Astrocyte (in vitro differentiated cells and primary cell): ENCODE measurements at regions not wholly inside any gene's neighbourhood (a gene's known extent, or its start where the extent isn't known, plus 50 kb on each side); places are given as distances from the start of the nearest gene placed in this dataset.

ENCODE experiments used
- DNase-seq: peaks from one replicate; pipeline ENCODE4 v3.0.0-alpha.2; 2010; ENCODE audit warnings: low read depth
- FAIRE-seq: peaks from 2 replicates; lab custom pipeline; 2011; peaks lifted over from hg19 to GRCh38; lab: Jason Lieb, UNC
- H2AFZ ChIP-seq: 2 replicates; pipeline ENCODE4 v1.6.0; 2012; ENCODE audit warnings: low read depth, low read length, inconsistent platforms
- H3K27ac ChIP-seq: 2 replicates; pipeline ENCODE4 v1.5.1; 2011; ENCODE audit warnings: low read depth, low read length, inconsistent platforms
- H3K27me3 ChIP-seq: 2 replicates; pipeline ENCODE4 v1.6.0; 2011; ENCODE audit warnings: low read length, inconsistent platforms; ENCODE audit not compliant: insufficient read depth
- H3K36me3 ChIP-seq: 2 replicates; pipeline ENCODE4 v1.5.1; 2011; ENCODE audit warnings: low read length, inconsistent platforms; ENCODE audit not compliant: insufficient read depth
- H3K4me1 ChIP-seq: 2 replicates; pipeline ENCODE4 v1.5.1; 2011; ENCODE audit warnings: low read length, inconsistent platforms; ENCODE audit not compliant: insufficient read depth
- H3K4me2 ChIP-seq: 2 replicates; pipeline ENCODE4 v1.6.0; 2012; ENCODE audit warnings: low read length, inconsistent platforms
- H3K4me3 ChIP-seq: 2 replicates; pipeline ENCODE4 v1.5.1; 2011; ENCODE audit warnings: low read depth, mild to moderate bottlenecking, low read length, inconsistent platforms; ENCODE audit not compliant: insufficient read depth
- H3K79me2 ChIP-seq: 2 replicates; pipeline ENCODE4 v1.6.0; 2012; ENCODE audit warnings: mild to moderate bottlenecking, low read length, inconsistent platforms; ENCODE audit not compliant: insufficient read depth
- H3K9ac ChIP-seq: 2 replicates; pipeline ENCODE4 v1.6.0; 2012; ENCODE audit warnings: mild to moderate bottlenecking, low read length, inconsistent platforms
- H3K9me3 ChIP-seq: 2 replicates; pipeline ENCODE4 v1.5.1; 2012; ENCODE audit warnings: low read depth, mild to moderate bottlenecking, low read length, inconsistent platforms; ENCODE audit not compliant: insufficient read depth
- H4K20me1 ChIP-seq: 2 replicates; pipeline ENCODE4 v1.6.0; 2012; ENCODE audit warnings: low read length, inconsistent platforms; ENCODE audit not compliant: insufficient read depth
- H3K27ac Mint-ChIP-seq: one replicate; pipeline ENCODE4 v1.8.0; 2021; ENCODE audit warnings: mild to moderate bottlenecking, mixed read lengths; ENCODE audit not compliant: unreplicated experiment
- H3K27me3 Mint-ChIP-seq: one replicate; pipeline ENCODE4 v1.8.0; 2021; ENCODE audit warnings: low read depth, mixed read lengths; ENCODE audit not compliant: unreplicated experiment
- H3K36me3 Mint-ChIP-seq: one replicate; pipeline ENCODE4 v1.8.0; 2021; ENCODE audit warnings: low read depth, mixed read lengths; ENCODE audit not compliant: unreplicated experiment
- H3K4me1 Mint-ChIP-seq: one replicate; pipeline ENCODE4 v1.8.0; 2021; ENCODE audit warnings: low read depth, mixed read lengths; ENCODE audit not compliant: unreplicated experiment
- H3K4me3 Mint-ChIP-seq: one replicate; pipeline ENCODE4 v1.8.0; 2021; ENCODE audit warnings: mild to moderate bottlenecking, moderate library complexity, mixed read lengths; ENCODE audit not compliant: unreplicated experiment
- H3K9me3 Mint-ChIP-seq: one replicate; pipeline ENCODE4 v1.8.0; 2021; ENCODE audit warnings: mild to moderate bottlenecking, mixed read lengths; ENCODE audit not compliant: unreplicated experiment
- CTCF ChIP-seq: IDR thresholded peaks from 2 replicates; pipeline ENCODE4 v1.5.1; 2011; ENCODE audit warnings: low read depth, mild to moderate bottlenecking, inconsistent platforms, low read length, moderate library complexity; ENCODE audit not compliant: insufficient read depth
- EZH2 ChIP-seq: IDR thresholded peaks from 2 replicates; pipeline ENCODE4 v1.6.1; 2012; ENCODE audit warnings: mild to moderate bottlenecking, low read length, inconsistent platforms; ENCODE audit not compliant: insufficient read depth

GRCh38 chr2:144198116-144198515 lies 321.8 kb downstream of the ZEB2 start:
- no peaks in the 10 kb centered on the region for H3K4me1 ChIP-seq
- no peak overlapping the region for H3K4me3 ChIP-seq
- H3K4me2 ChIP-seq, result no peak overlapping the region
- H3K79me2 ChIP-seq, result no peaks in the 10 kb centered on the region
- no peaks in the 10 kb centered on the region for H3K27me3 ChIP-seq
- no peaks in the 10 kb centered on the region for H3K36me3 ChIP-seq
- FAIRE-seq, result peak; percentile 64
- no peak overlapping the region for H3K9ac ChIP-seq
- Mint-ChIP-seq H3K4me3 (no peak overlapping the region), H3K27me3 (no peaks in the 10 kb centered on the region), H3K4me1 (peaks cover 12% of the 10 kb centered on the region), H3K9me3 (no peaks in the 10 kb centered on the region), H3K36me3 (peaks cover 2% of the 10 kb centered on the region), H3K27ac (no peak overlapping the region)
- no peak for TF ChIP-seq EZH2
- no peak for TF ChIP-seq CTCF
- no peaks in the 10 kb centered on the region for H4K20me1 ChIP-seq
- peak; percentile 46 for DNase-seq
- H3K27ac ChIP-seq, result no peak overlapping the region
- no peaks in the 10 kb centered on the region for H3K9me3 ChIP-seq
- H2AFZ ChIP-seq, result no peak overlapping the region

- H3K9me3 Mint-ChIP-seq, result no peaks in the 10 kb centered on the region
- no peak overlapping the region for H3K9ac ChIP-seq
- no peak for TF ChIP-seq EZH2
- TF ChIP-seq CTCF, result no peak
- H3K4me1 ChIP-seq, result no peaks in the 10 kb centered on the region
- no peaks in the 10 kb centered on the region for H3K27me3 ChIP-seq
- H2AFZ ChIP-seq, result no peak overlapping the region
- H3K27me3 Mint-ChIP-seq, result no peaks in the 10 kb centered on the region
- no peaks in the 10 kb centered on the region for H3K36me3 ChIP-seq
- DNase-seq (no peak), FAIRE-seq (no peak)
- no peak overlapping the region for H3K4me2 ChIP-seq
- no peaks in the 10 kb centered on the region for H4K20me1 ChIP-seq
- H3K4me3 ChIP-seq, result no peak overlapping the region
- H3K27ac ChIP-seq, result no peak overlapping the region
- H3K79me2 ChIP-seq, result no peaks in the 10 kb centered on the region
- H3K36me3 Mint-ChIP-seq, result peaks cover 2% of the 10 kb centered on the region
- H3K27ac Mint-ChIP-seq, result no peak overlapping the region
- H3K4me1 Mint-ChIP-seq, result peaks cover 2% of the 10 kb centered on the region
- H3K9me3 ChIP-seq, result no peaks in the 10 kb centered on the region
- H3K4me3 Mint-ChIP-seq, result no peak overlapping the region
Observed at GRCh38 chr2:144194326-144195071, 325.4 kb downstream of the ZEB2 start.

GRCh38 chr2:144190908-144191605 lies 328.9 kb downstream of the ZEB2 start:
- DNase-seq, result no peak
- TF ChIP-seq CTCF, result no peak
- TF ChIP-seq EZH2, result no peak
- H3K9ac ChIP-seq, result no peak overlapping the region
- H3K27me3 ChIP-seq, result no peaks in the 10 kb centered on the region
- no peaks in the 10 kb centered on the region for H3K36me3 ChIP-seq
- Mint-ChIP-seq H3K4me3 (no peak overlapping the region), H3K27ac (no peak overlapping the region), H3K9me3 (no peaks in the 10 kb centered on the region), H3K27me3 (no peaks in the 10 kb centered on the region), H3K36me3 (no peaks in the 10 kb centered on the region), H3K4me1 (peaks cover 4% of the 10 kb centered on the region)
- H3K79me2 ChIP-seq, result no peaks in the 10 kb centered on the region
- no peaks in the 10 kb centered on the region for H3K9me3 ChIP-seq
- no peaks in the 10 kb centered on the region for H4K20me1 ChIP-seq
- H3K4me3 ChIP-seq, result no peak overlapping the region
- H3K27ac ChIP-seq, result no peak overlapping the region
- no peak overlapping the region for H3K4me2 ChIP-seq
- no peak overlapping the region for H2AFZ ChIP-seq
- peak; percentile 71 for FAIRE-seq
- H3K4me1 ChIP-seq, result no peaks in the 10 kb centered on the region
